GM19372 (cell line): ENCODE measurements at regions not wholly inside any gene's neighbourhood (a gene's known extent, or its start where the extent isn't known, plus 50 kb on each side); places are given as distances from the start of the nearest gene placed in this dataset.

Experiments
- ATAC-seq: cut with Tn5 transposase; IDR thresholded peaks from one replicate; pipeline ENCODE4 v1.9.1; 2021; ENCODE audit warnings: mild to moderate bottlenecking, low read depth, moderate library complexity; ENCODE audit not compliant: unreplicated experiment

GRCh38 chr20:23207826-23208540 lies 121.9 kb upstream of the CD93 start:
- no peak for ATAC-seq

GRCh38 chr20:23206995-23207394 lies 120.9 kb upstream of the CD93 start:
- ATAC-seq, result no peak

- no peak for ATAC-seq
These were observed 119.9 kb upstream of the CD93 start for GRCh38 chr20:23206061-23206460.

- ATAC-seq, result no peak
These were observed 119.5 kb upstream of the CD93 start for GRCh38 chr20:23205611-23206041.

GRCh38 chr20:23205211-23205610 lies 119.1 kb upstream of the CD93 start:
- ATAC-seq, result no peak

- ATAC-seq, result no peak
These were observed 118.0 kb upstream of the CD93 start for GRCh38 chr20:23203951-23204730.

- no peak for ATAC-seq
These were observed 117.2 kb upstream of the CD93 start for GRCh38 chr20:23203310-23203709.

GRCh38 chr20:23201658-23202057 lies 115.5 kb upstream of the CD93 start:
- ATAC-seq, result no peak

GRCh38 chr20:23200914-23201313 lies 114.8 kb upstream of the CD93 start:
- ATAC-seq, result no peak

GRCh38 chr20:23200413-23200812 lies 114.3 kb upstream of the CD93 start:
- no peak for ATAC-seq

GRCh38 chr20:23199356-23199755 lies 113.2 kb upstream of the CD93 start:
- ATAC-seq, result no peak

- ATAC-seq, result no peak
These were observed 112.7 kb upstream of the CD93 start for GRCh38 chr20:23198815-23199214.

- ATAC-seq, result no peak
These were observed 111.7 kb upstream of the CD93 start for GRCh38 chr20:23197836-23198235.

GRCh38 chr20:23195636-23196035 lies 109.5 kb upstream of the CD93 start:
- no peak for ATAC-seq

- ATAC-seq, result no peak
These were observed 107.8 kb upstream of the CD93 start for GRCh38 chr20:23193801-23194384.

GRCh38 chr20:23192469-23192868 lies 106.3 kb upstream of the CD93 start:
- ATAC-seq, result no peak

GRCh38 chr20:23190557-23190956 lies 104.4 kb upstream of the CD93 start:
- no peak for ATAC-seq

GRCh38 chr20:23189854-23190253 lies 103.7 kb upstream of the CD93 start:
- no peak for ATAC-seq

GRCh38 chr20:23189341-23189740 lies 103.2 kb upstream of the CD93 start:
- ATAC-seq, result no peak

- ATAC-seq, result no peak
These were observed 102.4 kb upstream of the CD93 start for GRCh38 chr20:23188377-23189169.

- ATAC-seq, result no peak
These were observed 101.6 kb upstream of the CD93 start for GRCh38 chr20:23187751-23188150.
